COLO829 (cell line): ENCODE measurements at regions not wholly inside any gene's neighbourhood (a gene's known extent, or its start where the extent isn't known, plus 50 kb on each side); places are given as distances from the start of the nearest gene placed in this dataset.

Experiments
- DNase-seq: peaks from one replicate; pipeline ENCODE4 v3.0.0; 2012; ENCODE audit warnings: low spot score

GRCh38 chr10:43870968-43871439 lies 222.3 kb upstream of the ZNF32 start:
- DNase-seq, result no peak

- DNase-seq, result no peak
Observed at GRCh38 chr10:43869669-43870322, 221.1 kb upstream of the ZNF32 start.

GRCh38 chr10:43868952-43869351 lies 220.3 kb upstream of the ZNF32 start:
- DNase-seq, result no peak

GRCh38 chr10:43867667-43868565 lies 219.2 kb upstream of the ZNF32 start:
- no peak for DNase-seq

GRCh38 chr10:43867113-43867512 lies 218.4 kb upstream of the ZNF32 start:
- no peak for DNase-seq

- DNase-seq, result no peak
Observed at GRCh38 chr10:43866712-43867111, 218.0 kb upstream of the ZNF32 start.

- no peak for DNase-seq
Observed at GRCh38 chr10:43865265-43866135, 216.8 kb upstream of the ZNF32 start.

- DNase-seq, result no peak
Observed at GRCh38 chr10:43864656-43865055, 216.0 kb upstream of the ZNF32 start.

- DNase-seq, result no peak
Observed at GRCh38 chr10:43863859-43864591, 215.3 kb upstream of the ZNF32 start.

- no peak for DNase-seq
Observed at GRCh38 chr10:43863270-43863669, 214.6 kb upstream of the ZNF32 start.

- no peak for DNase-seq
Observed at GRCh38 chr10:43862756-43863155, 214.1 kb upstream of the ZNF32 start.

GRCh38 chr10:43861966-43862751 lies 213.5 kb upstream of the ZNF32 start:
- DNase-seq, result no peak

- no peak for DNase-seq
Observed at GRCh38 chr10:43859016-43859525, 210.4 kb upstream of the ZNF32 start.

- no peak for DNase-seq
Observed at GRCh38 chr10:43857931-43858315, 209.2 kb upstream of the ZNF32 start.

- no peak for DNase-seq
Observed at GRCh38 chr10:43857206-43857930, 208.7 kb upstream of the ZNF32 start.

- DNase-seq, result no peak
Observed at GRCh38 chr10:43856299-43856698, 207.6 kb upstream of the ZNF32 start.

GRCh38 chr10:43855667-43856210 lies 207.1 kb upstream of the ZNF32 start:
- no peak for DNase-seq

- no peak for DNase-seq
Observed at GRCh38 chr10:43854007-43854406, 205.3 kb upstream of the ZNF32 start.

- no peak for DNase-seq
Observed at GRCh38 chr10:43853369-43853768, 204.7 kb upstream of the ZNF32 start.
